Trophoblast cell (in vitro differentiated cells and primary cell): ENCODE measurements at regions not wholly inside any gene's neighbourhood (a gene's known extent, or its start where the extent isn't known, plus 50 kb on each side); places are given as distances from the start of the nearest gene placed in this dataset.

Experiments used
- DNase-seq, 2 donors: peaks; one replicate each; pipeline ENCODE4 v3.0.0-alpha.2; 2016
- H2AFZ ChIP-seq: 2 replicates; pipeline ENCODE4 v1.6.1; 2013; ENCODE audit warnings: low read length, moderate library complexity, mild to moderate bottlenecking; ENCODE audit not compliant: insufficient read depth, poor library complexity
- H2AK5ac ChIP-seq: 2 replicates; pipeline ENCODE4 v1.6.1; 2013; ENCODE audit warnings: mild to moderate bottlenecking, low read length
- H2BK120ac ChIP-seq: 2 replicates; pipeline ENCODE4 v1.6.1; 2013; ENCODE audit warnings: low read length, mild to moderate bottlenecking, moderate library complexity; ENCODE audit not compliant: insufficient read depth, poor library complexity
- H2BK12ac ChIP-seq: 2 replicates; pipeline ENCODE4 v1.6.1; 2013; ENCODE audit warnings: mild to moderate bottlenecking, low read length, moderate library complexity
- H2BK5ac ChIP-seq: 2 replicates; pipeline ENCODE4 v1.6.1; 2013; ENCODE audit warnings: low read length, low read depth, moderate library complexity, mild to moderate bottlenecking; ENCODE audit not compliant: poor library complexity
- H3K14ac ChIP-seq: 2 replicates; pipeline ENCODE4 v1.6.1; 2013; ENCODE audit warnings: mild to moderate bottlenecking, low read length
- H3K18ac ChIP-seq: 2 replicates; pipeline ENCODE4 v1.6.1; 2013; ENCODE audit warnings: mild to moderate bottlenecking, low read length
- H3K23ac ChIP-seq: 2 replicates; pipeline ENCODE4 v1.6.1; 2013; ENCODE audit warnings: low read length
- H3K27ac ChIP-seq: 2 replicates; pipeline ENCODE4 v1.5.1; 2013; ENCODE audit warnings: low read depth, mild to moderate bottlenecking, inconsistent platforms, low read length, moderate library complexity
- H3K27me3 ChIP-seq: 2 replicates; pipeline ENCODE4 v1.6.1; 2013; ENCODE audit warnings: inconsistent platforms, mild to moderate bottlenecking, low read length, moderate library complexity; ENCODE audit not compliant: insufficient read depth
- H3K36me3 ChIP-seq, 2 experiments: 1 replicate in 1 of 2; 2 replicates in 1 of 2; pipeline ENCODE4 v1.6.1; 2013; ENCODE audit warnings: low read length in 2 of 2, mild to moderate bottlenecking in 2 of 2, moderate library complexity in 1 of 2; ENCODE audit not compliant: insufficient read depth in 2 of 2, control insufficient read depth in 1 of 2
- H3K4ac ChIP-seq: 2 replicates; pipeline ENCODE4 v1.6.1; 2013; ENCODE audit warnings: low read depth, mild to moderate bottlenecking, low read length, moderate library complexity
- H3K4me1 ChIP-seq, 2 experiments: 1 replicate in 1 of 2; 2 replicates in 1 of 2; pipeline ENCODE4 v1.6.1; 2013; ENCODE audit warnings: low read length in 2 of 2, mild to moderate bottlenecking in 2 of 2, moderate library complexity in 1 of 2; ENCODE audit not compliant: insufficient read depth in 2 of 2, control insufficient read depth in 1 of 2
- H3K4me2 ChIP-seq: 2 replicates; pipeline ENCODE4 v1.6.1; 2013; ENCODE audit warnings: inconsistent platforms, mild to moderate bottlenecking, low read length, moderate library complexity
- H3K4me3 ChIP-seq: 2 replicates; pipeline ENCODE4 v1.5.1; 2013; ENCODE audit warnings: mild to moderate bottlenecking, low read depth, low read length, inconsistent platforms
- H3K79me1 ChIP-seq: one replicate; pipeline ENCODE4 v1.6.1; 2013; ENCODE audit warnings: low read length
- H3K79me2 ChIP-seq: 2 replicates; pipeline ENCODE4 v1.6.1; 2013; ENCODE audit warnings: low read length, mild to moderate bottlenecking; ENCODE audit not compliant: control insufficient read depth, insufficient read depth, poor library complexity
- H3K9ac ChIP-seq: 2 replicates; pipeline ENCODE4 v1.6.1; 2013; ENCODE audit warnings: mild to moderate bottlenecking, low read length
- H3K9me3 ChIP-seq: 2 replicates; pipeline ENCODE4 v1.6.1; 2013; ENCODE audit warnings: low read depth, mild to moderate bottlenecking, control low read depth, inconsistent platforms, low read length; ENCODE audit not compliant: insufficient read depth
- H4K12ac ChIP-seq: 2 replicates; pipeline ENCODE4 v1.6.1; 2013; ENCODE audit warnings: low read depth, mild to moderate bottlenecking, low read length, moderate library complexity
- H4K8ac ChIP-seq: 2 replicates; pipeline ENCODE4 v1.6.1; 2013; ENCODE audit warnings: low read depth, mild to moderate bottlenecking, low read length, moderate library complexity
- H4K91ac ChIP-seq: one replicate; pipeline ENCODE4 v1.6.1; 2013; ENCODE audit warnings: low read depth, mild to moderate bottlenecking, low read length, moderate library complexity
- WGBS: extraction: QIAGEN DNeasy Blood & Tissue Kit; methylation state at CpG from one replicate; pipeline ENCODE4 v1.1.7; 2013; ENCODE audit warnings: missing lambda C conversion rate; ENCODE audit not compliant: insufficient read length, insufficient coverage; ENCODE audit errors: extremely low coverage; 5-methylcytosine and 5-hydroxymethylcytosine counted together

DNA sequence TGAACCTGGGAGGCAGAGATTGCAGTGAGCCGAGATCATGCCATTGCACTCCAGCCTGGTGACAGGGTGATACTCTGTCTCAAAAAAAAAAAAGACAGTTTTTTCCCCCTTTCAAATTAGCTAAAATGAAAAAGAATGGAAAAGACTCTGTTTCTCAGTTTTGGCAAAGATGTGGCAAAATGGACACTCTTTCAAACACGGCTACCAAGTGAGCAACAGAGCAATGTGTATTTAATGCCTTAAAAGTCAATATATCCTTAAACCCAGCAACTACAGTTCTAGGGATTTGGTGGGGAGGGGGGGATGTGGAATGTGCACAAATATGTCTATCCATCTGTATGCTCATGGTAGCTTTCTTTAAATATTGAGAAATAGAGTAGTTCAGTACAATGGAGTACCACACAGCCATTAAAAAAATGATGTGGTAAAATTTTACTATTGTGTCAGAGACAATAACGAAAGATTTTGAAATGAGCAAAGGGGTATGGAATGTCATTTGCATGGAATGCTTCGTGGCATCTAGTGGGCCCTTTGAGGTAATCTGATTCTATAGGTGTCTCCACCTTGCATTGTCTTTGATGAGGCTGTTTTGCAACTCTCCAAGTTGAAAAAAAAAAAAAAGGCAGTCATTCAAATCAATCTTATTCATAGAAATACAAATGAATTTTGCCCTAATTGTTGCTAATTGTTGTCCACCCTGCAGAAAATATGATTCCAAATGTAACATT lies 108.1 kb downstream of the AXIN2 start:
- Histone ChIP-seq H3K4me3 (no peak overlapping the region), H3K23ac (no peak overlapping the region), H3K9me3 (peaks cover 1% of the 10 kb centered on the region), H4K8ac (no peak overlapping the region), H2BK120ac (no peak overlapping the region), H3K4ac (no peak overlapping the region), H4K12ac (no peak overlapping the region), H3K4me2 (no peak overlapping the region), H3K9ac (no peak overlapping the region), H3K18ac (no peak overlapping the region), H3K14ac (no peak overlapping the region), H3K36me3 (no peaks in the 10 kb centered on the region), H2AK5ac (no peak overlapping the region), H2AFZ (no peak overlapping the region), H3K27ac (no peak overlapping the region), H3K79me2 (no peaks in the 10 kb centered on the region), H3K4me1 (peaks cover 0 to 3% of the 10 kb centered on the region in 2 experiments), H4K91ac (no peak overlapping the region), H2BK12ac (no peak overlapping the region), H3K79me1 (no peaks in the 10 kb centered on the region), H3K27me3 (no peaks in the 10 kb centered on the region), H2BK5ac (no peak overlapping the region)
- peak in 1 of 2 donors; percentile 59 for DNase-seq
- no CpG with 5 or more reads among the region's 4 CpGs for WGBS

DNA sequence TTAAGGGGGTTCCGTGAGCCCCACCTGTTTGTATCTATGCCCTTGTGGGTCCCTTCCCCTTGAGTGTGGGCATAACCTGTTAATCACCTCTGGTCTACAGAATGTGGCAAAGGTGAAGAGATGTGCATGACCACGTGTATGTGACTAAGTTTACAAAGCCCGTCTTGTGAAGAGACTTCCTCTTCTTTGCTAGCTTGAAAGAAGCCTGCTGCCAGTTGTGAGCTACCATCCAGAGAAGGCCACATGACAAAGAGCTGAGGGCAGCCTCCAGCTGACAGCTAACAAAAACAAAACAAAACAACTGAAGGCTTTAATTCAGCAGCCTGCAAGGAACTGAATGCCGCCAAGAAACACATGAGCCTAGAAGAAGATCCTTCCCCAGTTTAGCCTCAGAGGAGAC lies 112.0 kb downstream of the AXIN2 start:
- Histone ChIP-seq H2AFZ (no peak overlapping the region), H2BK120ac (no peak overlapping the region), H3K9ac (no peak overlapping the region), H4K8ac (no peak overlapping the region), H3K79me1 (no peaks in the 10 kb centered on the region), H3K4me2 (no peak overlapping the region), H3K4ac (no peak overlapping the region), H4K91ac (no peak overlapping the region), H3K23ac (no peak overlapping the region), H3K14ac (no peak overlapping the region), H3K27me3 (no peaks in the 10 kb centered on the region), H2BK12ac (no peak overlapping the region), H3K36me3 (no peaks in the 10 kb centered on the region), H4K12ac (no peak overlapping the region), H3K4me1 (no peaks in the 10 kb centered on the region), H2BK5ac (no peak overlapping the region), H2AK5ac (no peak overlapping the region), H3K27ac (no peak overlapping the region), H3K9me3 (peaks cover 1% of the 10 kb centered on the region), H3K79me2 (no peaks in the 10 kb centered on the region), H3K4me3 (no peak overlapping the region), H3K18ac (no peak overlapping the region)
- no CpG with 5 or more reads among the region's 4 CpGs for WGBS
- no peak for DNase-seq

DNA sequence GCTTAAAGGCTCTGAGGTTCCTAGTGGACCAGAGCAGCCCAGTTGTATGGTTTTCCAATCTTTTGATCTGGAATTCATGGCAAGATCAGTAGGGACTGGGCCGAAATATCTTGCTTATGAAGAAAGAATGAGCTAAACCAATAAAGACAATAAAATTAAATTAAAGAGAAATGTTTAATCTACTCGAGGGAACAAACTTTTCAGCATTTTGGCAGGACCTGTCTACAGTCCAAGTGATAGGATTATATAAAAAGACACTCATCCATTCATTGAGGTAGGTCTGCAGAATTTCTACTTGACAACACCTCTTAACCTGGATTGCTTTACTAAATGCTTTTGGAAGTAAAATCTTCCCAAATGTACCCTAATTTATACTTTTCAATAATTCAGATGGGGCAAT lies 113.6 kb downstream of the AXIN2 start:
- Histone ChIP-seq H3K4me2 (no peak overlapping the region), H4K91ac (no peak overlapping the region), H2BK5ac (no peak overlapping the region), H3K4me3 (no peak overlapping the region), H3K4me1 (no peaks in the 10 kb centered on the region), H4K8ac (no peak overlapping the region), H3K4ac (no peak overlapping the region), H2BK120ac (no peak overlapping the region), H2AFZ (no peak overlapping the region), H3K27me3 (no peaks in the 10 kb centered on the region), H3K79me2 (no peaks in the 10 kb centered on the region), H4K12ac (no peak overlapping the region), H3K79me1 (no peaks in the 10 kb centered on the region), H3K27ac (no peak overlapping the region), H2AK5ac (no peak overlapping the region), H3K36me3 (no peaks in the 10 kb centered on the region), H3K14ac (no peak overlapping the region), H3K23ac (no peak overlapping the region), H3K18ac (no peak overlapping the region), H2BK12ac (no peak overlapping the region), H3K9me3 (peaks cover 1% of the 10 kb centered on the region), H3K9ac (no peak overlapping the region)
- no peak for DNase-seq
- WGBS = no CpG with 5 or more reads among the region's 2 CpGs

DNA sequence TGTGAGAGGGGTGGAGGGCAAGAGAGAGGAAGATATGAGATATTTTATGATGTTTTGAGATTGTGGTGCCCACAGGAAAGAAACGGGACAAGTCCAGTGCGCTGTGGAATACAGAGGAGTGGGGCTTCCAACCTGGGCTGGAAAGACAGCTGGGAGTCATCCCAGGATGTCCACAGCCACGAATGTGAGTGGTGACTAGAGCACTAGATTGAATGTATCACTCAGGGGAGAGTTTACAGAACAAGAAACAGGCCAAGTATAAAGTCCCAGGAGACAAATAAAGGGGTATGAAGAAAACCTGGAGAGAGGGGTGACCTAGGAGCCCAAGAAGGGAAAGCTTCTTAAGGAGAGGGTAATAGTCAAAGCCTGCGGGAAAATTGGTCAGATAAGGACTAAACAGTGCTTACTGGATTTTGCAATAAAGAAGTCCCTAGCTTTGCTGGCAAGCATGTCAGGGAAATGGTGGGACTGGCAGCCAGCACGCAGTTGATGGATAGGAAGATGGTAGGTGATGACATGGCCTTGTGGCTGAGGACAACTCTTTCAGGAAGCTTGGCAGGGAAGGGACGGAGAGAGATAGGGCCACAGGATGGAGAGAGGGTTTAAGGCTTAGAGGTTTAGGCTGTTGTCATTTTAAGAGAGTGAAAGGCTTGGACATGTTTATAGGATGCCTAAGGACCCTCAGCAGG lies 114.5 kb downstream of the AXIN2 start:
- H3K9me3 ChIP-seq = no peaks in the 10 kb centered on the region
- no peaks in the 10 kb centered on the region for H3K4me1 ChIP-seq
- H3K23ac ChIP-seq = no peak overlapping the region
- no peak overlapping the region for H2AK5ac ChIP-seq
- no peak for DNase-seq
- H3K9ac ChIP-seq = no peak overlapping the region
- H3K79me2 ChIP-seq = no peaks in the 10 kb centered on the region
- H4K91ac ChIP-seq = no peak overlapping the region
- no peak overlapping the region for H3K27ac ChIP-seq
- no CpG with 5 or more reads among the region's 6 CpGs for WGBS
- H3K27me3 ChIP-seq = no peaks in the 10 kb centered on the region
- no peak overlapping the region for H3K4ac ChIP-seq
- H2BK12ac ChIP-seq = no peak overlapping the region
- no peak overlapping the region for H4K12ac ChIP-seq
- H3K79me1 ChIP-seq = no peaks in the 10 kb centered on the region
- no peak overlapping the region for H3K4me3 ChIP-seq
- H3K14ac ChIP-seq = no peak overlapping the region
- no peak overlapping the region for H3K18ac ChIP-seq
- no peak overlapping the region for H4K8ac ChIP-seq
- H3K36me3 ChIP-seq = no peaks in the 10 kb centered on the region
- H3K4me2 ChIP-seq = no peak overlapping the region
- no peak overlapping the region for H2BK5ac ChIP-seq
- no peak overlapping the region for H2AFZ ChIP-seq
- H2BK120ac ChIP-seq = no peak overlapping the region
